ENCODE measurements at regions not wholly inside any gene's neighbourhood (a gene's known extent, or its start where the extent isn't known, plus 50 kb on each side); places are given as distances from the start of the nearest gene placed in this dataset.

- TF ChIP-seq EZH2 (IDR thresholded peaks at IDR 0.05): no peak
- no peak for TF ChIP-seq POLR2AphosphoS5 (IDR thresholded peaks at IDR 0.05; ENCODE audit: borderline replicate concordance, low read depth, low read length)
- TF ChIP-seq FOXP2 (optimal IDR thresholded peaks at IDR 0.05; ENCODE audit: control extremely low read depth, extremely low read length, insufficient read depth): no peak
These were observed 68.0 kb upstream of the STAC start for GRCh38 chr3:36312351-36312750.
